ENCODE measurements at regions not wholly inside any gene's neighbourhood (a gene's known extent, or its start where the extent isn't known, plus 50 kb on each side); places are given as distances from the start of the nearest gene placed in this dataset.

- TF ChIP-seq CTCF (IDR thresholded peaks at IDR 0.05; ENCODE audit: poor library complexity): no peak
- TF ChIP-seq EZH2 (IDR thresholded peaks at IDR 0.05; ENCODE audit: borderline replicate concordance): no peak
Observed at GRCh38 chr19:32231020-32231419, 114.4 kb upstream of the ZNF507 start.
